GM12892 (cell line): ENCODE measurements at regions not wholly inside any gene's neighbourhood (a gene's known extent, or its start where the extent isn't known, plus 50 kb on each side); places are given as distances from the start of the nearest gene placed in this dataset.

Experiments used
- DNase-seq: peaks from one replicate; pipeline ENCODE4 v3.0.0; 2011; ENCODE audit not compliant: insufficient read length
- FAIRE-seq: peaks from 2 replicates; lab custom pipeline; 2011; peaks lifted over from hg19 to GRCh38; lab: Jason Lieb, UNC
- POLR2A ChIP-seq: IDR thresholded peaks from 2 replicates; pipeline ENCODE4 v1.6.1; 2011; ENCODE audit warnings: low read depth, low read length, control low read depth
- POLR2AphosphoS5 ChIP-seq: IDR thresholded peaks from 2 replicates; pipeline ENCODE4 v1.6.1; 2011; ENCODE audit warnings: low read depth, low read length, control low read depth
- TAF1 ChIP-seq: IDR thresholded peaks from 2 replicates; pipeline ENCODE4 v1.6.1; 2011; ENCODE audit warnings: low read depth, mild to moderate bottlenecking, control low read depth, low read length, borderline replicate concordance

GRCh38 chr5:20466512-20466911, 478.5 kb upstream of the CDH18 start:
- DNase-seq (no peak), FAIRE-seq (no peak)
- TF ChIP-seq TAF1 (no peak), POLR2AphosphoS5 (no peak), POLR2A (no peak)

- TF ChIP-seq TAF1 (no peak), POLR2AphosphoS5 (no peak), POLR2A (no peak)
- FAIRE-seq (no peak), DNase-seq (no peak)
Observed at GRCh38 chr5:20463206-20463605, 475.2 kb upstream of the CDH18 start.

GRCh38 chr5:20446121-20446520, 458.1 kb upstream of the CDH18 start:
- TF ChIP-seq POLR2A (no peak), POLR2AphosphoS5 (no peak), TAF1 (no peak)
- FAIRE-seq (no peak), DNase-seq (no peak)

GRCh38 chr5:20445326-20445860, 457.4 kb upstream of the CDH18 start:
- DNase-seq (no peak), FAIRE-seq (no peak)
- no peak for TF ChIP-seq TAF1
- no peak for TF ChIP-seq POLR2A
- TF ChIP-seq POLR2AphosphoS5, result no peak

GRCh38 chr5:20434786-20435185, 446.8 kb upstream of the CDH18 start:
- TF ChIP-seq TAF1 (no peak), POLR2AphosphoS5 (no peak), POLR2A (no peak)
- no peak for DNase-seq
- no peak for FAIRE-seq

- TF ChIP-seq POLR2AphosphoS5 (no peak), POLR2A (no peak), TAF1 (no peak)
- FAIRE-seq (no peak), DNase-seq (no peak)
Observed at GRCh38 chr5:20420991-20421595, 433.1 kb upstream of the CDH18 start.
